CD14-positive monocyte (primary cell): ENCODE measurements at regions not wholly inside any gene's neighbourhood (a gene's known extent, or its start where the extent isn't known, plus 50 kb on each side); places are given as distances from the start of the nearest gene placed in this dataset.

Source experiments
- DNase-seq, 3 donors: peaks; one replicate each; pipeline ENCODE4 v3.0.0-alpha.2; 2011 to 2022
- H2AFZ ChIP-seq: 2 replicates; pipeline ENCODE4 v1.6.0; 2012; ENCODE audit warnings: mild to moderate bottlenecking, low read depth, low read length, inconsistent platforms; ENCODE audit not compliant: insufficient read depth, poor library complexity, severe bottlenecking
- H3K27ac ChIP-seq, 2 donors: 1 replicate in 1 of 2; 2 replicates in 1 of 2; pipeline ENCODE4 v1.5.1; 2012 to 2013; ENCODE audit warnings: low read length in 2 of 2, control low read depth in 1 of 2, inconsistent platforms in 1 of 2, low read depth in 1 of 2, mild to moderate bottlenecking in 1 of 2
- H3K27me3 ChIP-seq, 2 donors: one replicate each; pipeline versions ENCODE4 v1.6.0 to v1.6.1; 2011 to 2013; ENCODE audit warnings: low read length in 2 of 2; ENCODE audit not compliant: control insufficient read depth in 2 of 2, insufficient read depth in 2 of 2
- H3K36me3 ChIP-seq, 2 donors: replicated peaks in 1 of 2; 1 replicate in 1 of 2; 2 replicates in 1 of 2; pipeline versions ENCODE4 v1.5.1 to v1.6.1; 2012 to 2013; ENCODE audit warnings: low read length in 2 of 2, control low read depth in 1 of 2, inconsistent platforms in 1 of 2, mild to moderate bottlenecking in 1 of 2; ENCODE audit not compliant: insufficient read depth in 2 of 2, control insufficient read depth in 1 of 2
- H3K4me1 ChIP-seq, 2 donors: 1 replicate in 1 of 2; 2 replicates in 1 of 2; pipeline versions ENCODE4 v1.5.1 to v1.6.1; 2012 to 2013; ENCODE audit warnings: low read length in 2 of 2, control low read depth in 1 of 2, inconsistent platforms in 1 of 2, mild to moderate bottlenecking in 1 of 2, moderate library complexity in 1 of 2; ENCODE audit not compliant: insufficient read depth in 2 of 2, control insufficient read depth in 1 of 2
- H3K4me2 ChIP-seq: replicated peaks from 2 replicates; pipeline ENCODE3; 2012; ENCODE audit warnings: low read length, moderate library complexity, mild to moderate bottlenecking; ENCODE audit not compliant: poor library complexity, severe bottlenecking; ENCODE audit errors: extremely low read depth
- H3K4me3 ChIP-seq, 3 experiments: fragments of 200-600 bp in 1 of 3; sonication (generic) in 1 of 3; replicated peaks in 1 of 3; 1 replicate in 2 of 3; 2 replicates in 1 of 3; pipeline ENCODE4 v1.5.1; 2011 to 2013; ENCODE audit warnings: low read length in 3 of 3, mild to moderate bottlenecking in 3 of 3, control low read depth in 2 of 3, low read depth in 2 of 3, inconsistent platforms in 1 of 3, moderate library complexity in 1 of 3
- H3K79me2 ChIP-seq: 2 replicates; pipeline ENCODE4 v1.6.0; 2012; ENCODE audit warnings: mild to moderate bottlenecking, control low read depth, inconsistent platforms, low read length, moderate library complexity; ENCODE audit not compliant: insufficient read depth
- H3K9ac ChIP-seq: 2 replicates; pipeline ENCODE4 v1.6.0; 2017; ENCODE audit warnings: low read length, mild to moderate bottlenecking; ENCODE audit not compliant: insufficient read depth, poor library complexity, severe bottlenecking
- H3K9me3 ChIP-seq, 2 donors: replicated peaks in 1 of 2; 1 replicate in 1 of 2; 2 replicates in 1 of 2; pipeline versions ENCODE4 v1.5.1 to v1.6.1; 2012 to 2013; ENCODE audit warnings: low read length in 2 of 2, control low read depth in 1 of 2; ENCODE audit not compliant: control insufficient read depth in 1 of 2, insufficient read depth in 1 of 2
- H4K20me1 ChIP-seq: 2 replicates; pipeline ENCODE4 v1.6.0; 2012; ENCODE audit warnings: mild to moderate bottlenecking, low read length, control low read depth, moderate library complexity; ENCODE audit not compliant: insufficient read depth
- H3K27ac Mint-ChIP-seq, 7 donors: one replicate each; pipeline ENCODE4 v1.8.0; 2020; ENCODE audit warnings: mild to moderate bottlenecking in 7 of 7, mixed read lengths in 7 of 7, moderate library complexity in 6 of 7, inconsistent platforms in 2 of 7
- H3K27me3 Mint-ChIP-seq, 3 donors: one replicate each; pipeline ENCODE4 v1.8.0; 2021 to 2022; ENCODE audit warnings: low read depth in 3 of 3, mild to moderate bottlenecking in 3 of 3, mixed read lengths in 3 of 3, moderate library complexity in 3 of 3, inconsistent platforms in 1 of 3
- H3K36me3 Mint-ChIP-seq, 2 donors: one replicate each; pipeline ENCODE4 v1.8.0; 2020; ENCODE audit warnings: mixed read lengths in 2 of 2, inconsistent platforms in 1 of 2, mild to moderate bottlenecking in 1 of 2
- H3K4me1 Mint-ChIP-seq: one replicate; pipeline ENCODE4 v1.8.0; 2020; ENCODE audit warnings: mild to moderate bottlenecking, mixed read lengths
- H3K4me3 Mint-ChIP-seq, 2 donors: one replicate each; pipeline ENCODE4 v1.8.0; 2020; ENCODE audit warnings: mild to moderate bottlenecking in 2 of 2, mixed read lengths in 2 of 2, moderate library complexity in 1 of 2
- H3K9me3 Mint-ChIP-seq, 7 donors: one replicate each; pipeline ENCODE4 v1.8.0; 2020 to 2022; ENCODE audit warnings: mixed read lengths in 7 of 7, mild to moderate bottlenecking in 6 of 7, moderate library complexity in 6 of 7, inconsistent platforms in 2 of 7
- CTCF ChIP-seq: fragments of 200-600 bp; IDR thresholded peaks from one replicate; pipeline ENCODE4 v1.8.0; 2022; ENCODE audit warnings: antibody characterized with exemption, mild to moderate bottlenecking
- WGBS: methylation state at CpG from one replicate; pipeline ENCODE4 v1.1.5; 2013; ENCODE audit warnings: missing lambda C conversion rate; ENCODE audit not compliant: insufficient coverage; 5-methylcytosine and 5-hydroxymethylcytosine counted together
- intact Hi-C, 2 donors: fragments of 100-400 bp; cut with micrococcal nuclease; formaldehyde crosslinking; loops; one replicate each; pipeline versions ENCODE4 v1.15.0 to v1.15.1; 2023

DNA sequence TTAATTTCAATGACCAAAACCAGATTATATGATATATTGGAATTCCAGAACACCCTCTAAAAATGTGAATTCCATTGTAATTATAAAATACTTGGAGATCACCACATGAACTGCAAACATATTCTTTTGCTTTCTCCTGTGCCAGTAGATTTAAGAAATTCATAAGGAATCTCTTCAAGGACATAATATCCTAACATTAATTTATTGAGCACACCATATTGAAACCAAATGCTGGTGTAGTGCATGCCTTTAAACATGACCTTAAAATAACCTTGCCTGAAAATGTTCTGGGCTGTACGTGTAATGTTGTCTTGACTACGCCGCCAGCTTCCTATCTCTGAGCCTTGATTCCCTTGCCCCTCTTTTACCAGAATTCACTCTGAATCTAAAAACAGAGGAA, 205.0 kb upstream of the ACTBL2 start:
- H3K79me2 ChIP-seq: no peaks in the 10 kb centered on the region
- no peak overlapping the region for H3K9ac ChIP-seq
- no peak overlapping the region for H3K4me3 ChIP-seq
- H3K36me3 Mint-ChIP-seq: no peaks in the 10 kb centered on the region
- 88% methylated on average over 3 of the region's 3 CpGs for WGBS
- H3K36me3 ChIP-seq: no peaks in the 10 kb centered on the region
- H3K4me2 ChIP-seq: no peak overlapping the region
- H3K4me1 Mint-ChIP-seq: no peaks in the 10 kb centered on the region
- H4K20me1 ChIP-seq: no peaks in the 10 kb centered on the region
- no peaks in the 10 kb centered on the region for H3K27me3 Mint-ChIP-seq
- no peak overlapping the region for H3K27ac ChIP-seq
- H3K27ac Mint-ChIP-seq: no peak overlapping the region
- H3K4me1 ChIP-seq: no peaks in the 10 kb centered on the region
- DNase-seq: no peak
- peaks cover 0 to 12% (median 2%) of the 10 kb centered on the region in 7 donors for H3K9me3 Mint-ChIP-seq
- H3K4me3 Mint-ChIP-seq: no peak overlapping the region
- H2AFZ ChIP-seq: no peak overlapping the region
- intact Hi-C loops: no loop called here
- TF ChIP-seq CTCF: no peak
- no peaks in the 10 kb centered on the region for H3K9me3 ChIP-seq
- H3K27me3 ChIP-seq: no peaks in the 10 kb centered on the region

DNA sequence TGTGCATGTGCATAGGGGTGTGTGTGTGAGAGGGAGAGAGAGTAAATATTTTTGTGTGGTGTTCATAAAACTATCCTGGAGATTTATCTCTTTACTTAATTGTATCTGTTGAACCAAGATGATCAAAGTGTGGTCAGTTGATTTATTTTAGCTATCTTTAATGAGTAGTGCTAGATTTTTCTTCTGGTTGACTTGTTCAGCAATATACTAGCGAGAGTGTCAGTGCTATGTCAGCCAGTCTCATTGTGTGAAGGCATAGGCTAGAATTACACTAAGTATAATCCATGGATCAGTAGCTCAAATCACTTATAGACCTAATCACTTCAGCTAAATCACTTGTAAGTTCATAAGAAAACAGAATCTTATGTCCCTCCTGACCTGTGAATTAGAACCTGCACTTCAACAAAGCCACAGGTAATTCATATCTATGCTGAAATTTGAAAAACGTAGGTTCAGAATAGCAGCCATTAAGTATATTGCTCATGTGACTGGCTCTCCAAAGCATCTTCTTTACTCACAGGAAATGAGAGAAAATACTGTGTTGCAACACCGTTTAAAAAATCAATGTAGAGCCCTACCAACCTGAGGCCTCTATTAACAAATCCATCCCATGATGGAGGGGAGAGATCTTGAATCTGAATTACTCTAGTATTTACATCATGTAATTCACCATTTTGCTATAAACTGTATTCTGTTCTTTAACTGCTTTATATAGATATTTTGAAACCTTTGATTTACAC, 203.1 kb upstream of the ACTBL2 start:
- H3K27me3 Mint-ChIP-seq: no peaks in the 10 kb centered on the region
- 80% methylated on average over 1 of the region's 3 CpGs for WGBS
- no peak overlapping the region for H3K27ac Mint-ChIP-seq
- no peak for DNase-seq
- H3K4me1 Mint-ChIP-seq: no peaks in the 10 kb centered on the region
- H4K20me1 ChIP-seq: no peaks in the 10 kb centered on the region
- H3K36me3 ChIP-seq: no peaks in the 10 kb centered on the region
- TF ChIP-seq CTCF: no peak
- no peaks in the 10 kb centered on the region for H3K27me3 ChIP-seq
- intact Hi-C loops: no loop called here
- H3K4me3 Mint-ChIP-seq: no peak overlapping the region
- H3K9ac ChIP-seq: no peak overlapping the region
- peaks cover 0 to 14% (median 2%) of the 10 kb centered on the region in 7 donors for H3K9me3 Mint-ChIP-seq
- no peak overlapping the region for H3K27ac ChIP-seq
- H3K4me3 ChIP-seq: no peak overlapping the region
- H3K4me2 ChIP-seq: no peak overlapping the region
- no peaks in the 10 kb centered on the region for H3K4me1 ChIP-seq
- H3K9me3 ChIP-seq: no peaks in the 10 kb centered on the region
- no peaks in the 10 kb centered on the region for H3K79me2 ChIP-seq
- H3K36me3 Mint-ChIP-seq: no peaks in the 10 kb centered on the region
- H2AFZ ChIP-seq: no peak overlapping the region
